ENCODE measurements at regions not wholly inside any gene's neighbourhood (a gene's known extent, or its start where the extent isn't known, plus 50 kb on each side); places are given as distances from the start of the nearest gene placed in this dataset. TPM values are rescaled to one million over a fixed set of nuclear protein-coding genes. Genes with fewer than 3 reads are reported as not detected.

- DNase-seq (ENCODE audit: low read depth): no peak
- TF ChIP-seq, protein P1, sequence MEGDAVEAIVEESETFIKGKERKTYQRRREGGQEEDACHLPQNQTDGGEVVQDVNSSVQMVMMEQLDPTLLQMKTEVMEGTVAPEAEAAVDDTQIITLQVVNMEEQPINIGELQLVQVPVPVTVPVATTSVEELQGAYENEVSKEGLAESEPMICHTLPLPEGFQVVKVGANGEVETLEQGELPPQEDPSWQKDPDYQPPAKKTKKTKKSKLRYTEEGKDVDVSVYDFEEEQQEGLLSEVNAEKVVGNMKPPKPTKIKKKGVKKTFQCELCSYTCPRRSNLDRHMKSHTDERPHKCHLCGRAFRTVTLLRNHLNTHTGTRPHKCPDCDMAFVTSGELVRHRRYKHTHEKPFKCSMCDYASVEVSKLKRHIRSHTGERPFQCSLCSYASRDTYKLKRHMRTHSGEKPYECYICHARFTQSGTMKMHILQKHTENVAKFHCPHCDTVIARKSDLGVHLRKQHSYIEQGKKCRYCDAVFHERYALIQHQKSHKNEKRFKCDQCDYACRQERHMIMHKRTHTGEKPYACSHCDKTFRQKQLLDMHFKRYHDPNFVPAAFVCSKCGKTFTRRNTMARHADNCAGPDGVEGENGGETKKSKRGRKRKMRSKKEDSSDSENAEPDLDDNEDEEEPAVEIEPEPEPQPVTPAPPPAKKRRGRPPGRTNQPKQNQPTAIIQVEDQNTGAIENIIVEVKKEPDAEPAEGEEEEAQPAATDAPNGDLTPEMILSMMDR (IDR thresholded peaks at IDR 0.05; ENCODE audit: insufficient read depth, low read depth, low read length): no peak
Measured at GRCh38 chr6:33853736-33854135, 49.9 kb upstream of the MLN start.

More at GRCh38 chr6:33853736-33854135, 49.9 kb upstream of the MLN start:
- no peak overlapping the region for H3K4me3 ChIP-seq (ENCODE audit: low read depth, low read length)

Small RNA genes lying in the stretch of these regions (small RNA-seq; reads per million reads assigned to genes)
- not detected for gene AL138889.2
- gene MIR7159: not detected

All from fibroblast of villous mesenchyme (primary cell).